Natural killer cell (primary cell): ENCODE measurements at regions not wholly inside any gene's neighbourhood (a gene's known extent, or its start where the extent isn't known, plus 50 kb on each side); places are given as distances from the start of the nearest gene placed in this dataset.

Source experiments
- ATAC-seq, 3 donors: fragments of 150-1000 bp in 2 of 3; fragments of 200-7000 bp in 1 of 3; cut with Tn5 transposase; 1 replicate in 1 of 3; 2 replicates in 2 of 3; pipeline ENCODE4 v1.10.0; 2021; ENCODE audit warnings: mild to moderate bottlenecking in 2 of 3, moderate library complexity in 2 of 3
- DNase-seq, 2 donors: peaks; one replicate each; pipeline versions ENCODE4 v3.0.0 to v3.0.0-alpha.2; 2013 to 2021; ENCODE audit warnings: mixed read lengths in 1 of 2
- H3K27ac ChIP-seq: one replicate; pipeline ENCODE4 v1.5.1; 2013; ENCODE audit warnings: mild to moderate bottlenecking, low read length
- H3K27me3 ChIP-seq: one replicate; pipeline ENCODE4 v1.6.1; 2013; ENCODE audit warnings: low read length; ENCODE audit not compliant: control insufficient read depth, insufficient read depth
- H3K36me3 ChIP-seq: one replicate; pipeline ENCODE4 v1.6.1; 2013; ENCODE audit warnings: low read length; ENCODE audit not compliant: control insufficient read depth, insufficient read depth
- H3K4me1 ChIP-seq: one replicate; pipeline ENCODE4 v1.6.1; 2013; ENCODE audit warnings: low read length; ENCODE audit not compliant: control insufficient read depth, insufficient read depth
- H3K4me3 ChIP-seq: one replicate; pipeline ENCODE4 v1.5.1; 2013; ENCODE audit warnings: low read length
- H3K9me3 ChIP-seq: one replicate; pipeline ENCODE4 v1.6.1; 2013; ENCODE audit warnings: low read length; ENCODE audit not compliant: control insufficient read depth, insufficient read depth
- H3K27ac Mint-ChIP-seq, 2 donors: one replicate each; pipeline ENCODE4 v1.8.0; 2022; ENCODE audit warnings: mild to moderate bottlenecking in 2 of 2, mixed read lengths in 2 of 2, moderate library complexity in 1 of 2
- H3K27me3 Mint-ChIP-seq, 2 donors: one replicate each; pipeline ENCODE4 v1.8.0; 2022; ENCODE audit warnings: low read depth in 2 of 2, mixed read lengths in 2 of 2
- H3K36me3 Mint-ChIP-seq: one replicate; pipeline ENCODE4 v1.8.0; 2022; ENCODE audit warnings: mixed read lengths
- H3K4me1 Mint-ChIP-seq, 2 donors: one replicate each; pipeline ENCODE4 v1.8.0; 2022; ENCODE audit warnings: mixed read lengths in 2 of 2
- H3K4me3 Mint-ChIP-seq: one replicate; pipeline ENCODE4 v1.8.0; 2022; ENCODE audit warnings: mild to moderate bottlenecking, moderate library complexity, mixed read lengths
- H3K9me3 Mint-ChIP-seq, 2 donors: one replicate each; pipeline ENCODE4 v1.8.0; 2022; ENCODE audit warnings: mixed read lengths in 2 of 2
- CTCF ChIP-seq: fragments of 200-600 bp; IDR thresholded peaks from one replicate; pipeline ENCODE4 v1.8.0; 2022; ENCODE audit warnings: antibody characterized with exemption
- WGBS: methylation state at CpG from one replicate; pipeline ENCODE4 v1.1.7; 2013; ENCODE audit warnings: missing lambda C conversion rate; ENCODE audit not compliant: insufficient coverage; 5-methylcytosine and 5-hydroxymethylcytosine counted together
- intact Hi-C: fragments of 100-400 bp; cut with micrococcal nuclease; formaldehyde crosslinking; loops from one replicate; pipeline ENCODE4 v1.14.2; 2022

GRCh38 chr11:22927793-22928192, 67.5 kb upstream of the CCDC179 start:
- Mint-ChIP-seq H3K36me3 (no peaks in the 10 kb centered on the region), H3K27ac (no peak overlapping the region), H3K4me3 (no peak overlapping the region), H3K9me3 (no peaks in the 10 kb centered on the region), H3K27me3 (no peaks in the 10 kb centered on the region), H3K4me1 (no peaks in the 10 kb centered on the region)
- H3K27ac ChIP-seq: no peak overlapping the region
- no peaks in the 10 kb centered on the region for H3K4me1 ChIP-seq
- H3K4me3 ChIP-seq: no peak overlapping the region
- TF ChIP-seq CTCF: no peak
- no peaks in the 10 kb centered on the region for H3K36me3 ChIP-seq
- 100% methylated on average over 1 of the region's 2 CpGs for WGBS
- intact Hi-C loops: no loop called here
- no peaks in the 10 kb centered on the region for H3K9me3 ChIP-seq
- DNase-seq: no peak
- no peaks in the 10 kb centered on the region for H3K27me3 ChIP-seq
- no peak for ATAC-seq

GRCh38 chr11:22928207-22928917, 68.1 kb upstream of the CCDC179 start:
- Mint-ChIP-seq H3K4me3 (no peak overlapping the region), H3K36me3 (no peaks in the 10 kb centered on the region), H3K27me3 (no peaks in the 10 kb centered on the region), H3K9me3 (no peaks in the 10 kb centered on the region), H3K27ac (no peak overlapping the region), H3K4me1 (no peaks in the 10 kb centered on the region)
- intact Hi-C loops: no loop called here
- Histone ChIP-seq H3K9me3 (no peaks in the 10 kb centered on the region), H3K4me1 (no peaks in the 10 kb centered on the region), H3K36me3 (no peaks in the 10 kb centered on the region), H3K27me3 (no peaks in the 10 kb centered on the region), H3K4me3 (no peak overlapping the region), H3K27ac (no peak overlapping the region)
- TF ChIP-seq CTCF: no peak
- DNase-seq: no peak
- no peak for ATAC-seq
- 89% methylated on average over 3 of the region's 5 CpGs for WGBS

- Mint-ChIP-seq H3K4me1 (no peaks in the 10 kb centered on the region), H3K27ac (no peak overlapping the region), H3K4me3 (no peak overlapping the region), H3K9me3 (no peaks in the 10 kb centered on the region), H3K36me3 (no peaks in the 10 kb centered on the region), H3K27me3 (no peaks in the 10 kb centered on the region)
- Histone ChIP-seq H3K27ac (no peak overlapping the region), H3K4me3 (no peak overlapping the region), H3K9me3 (no peaks in the 10 kb centered on the region), H3K36me3 (no peaks in the 10 kb centered on the region), H3K27me3 (no peaks in the 10 kb centered on the region), H3K4me1 (no peaks in the 10 kb centered on the region)
- no peak for TF ChIP-seq CTCF
- DNase-seq (no peak), ATAC-seq (no peak)
- intact Hi-C loops: no loop called here
- WGBS: 82% methylated on average over 5 of the region's 5 CpGs
These were observed 70.7 kb upstream of the CCDC179 start for GRCh38 chr11:22930816-22931594.
